Nephron (organoid): ENCODE measurements at regions not wholly inside any gene's neighbourhood (a gene's known extent, or its start where the extent isn't known, plus 50 kb on each side); places are given as distances from the start of the nearest gene placed in this dataset.

Source experiments
- H3K27ac Mint-ChIP-seq, 3 experiments: 2 replicates each; pipeline ENCODE4 v1.8.0; 2020; ENCODE audit warnings: mixed read lengths in 3 of 3, mild to moderate bottlenecking in 2 of 3, moderate library complexity in 1 of 3
- H3K27me3 Mint-ChIP-seq: 2 replicates; pipeline ENCODE4 v1.8.0; 2021; ENCODE audit warnings: low read depth, mild to moderate bottlenecking, moderate library complexity, mixed read lengths
- H3K36me3 Mint-ChIP-seq: 2 replicates; pipeline ENCODE4 v1.8.0; 2020; ENCODE audit warnings: low read depth, mixed read lengths
- H3K4me1 Mint-ChIP-seq: 2 replicates; pipeline ENCODE4 v1.8.0; 2020; ENCODE audit warnings: mixed read lengths
- H3K4me3 Mint-ChIP-seq, 3 experiments: 2 replicates each; pipeline ENCODE4 v1.8.0; 2020; ENCODE audit warnings: mild to moderate bottlenecking in 3 of 3, mixed read lengths in 3 of 3, moderate library complexity in 2 of 3
- H3K9me3 Mint-ChIP-seq: 2 replicates; pipeline ENCODE4 v1.8.0; 2020; ENCODE audit warnings: mixed read lengths
- TF ChIP-seq, protein P1 (sequence below), 3 experiments: fragments of 200-600 bp; sonication (generic); IDR thresholded peaks; one replicate each; pipeline ENCODE4 v1.5.0; 2021; ENCODE audit warnings: antibody characterized with exemption in 3 of 3; ENCODE audit not compliant: unreplicated experiment in 3 of 3

DNA sequence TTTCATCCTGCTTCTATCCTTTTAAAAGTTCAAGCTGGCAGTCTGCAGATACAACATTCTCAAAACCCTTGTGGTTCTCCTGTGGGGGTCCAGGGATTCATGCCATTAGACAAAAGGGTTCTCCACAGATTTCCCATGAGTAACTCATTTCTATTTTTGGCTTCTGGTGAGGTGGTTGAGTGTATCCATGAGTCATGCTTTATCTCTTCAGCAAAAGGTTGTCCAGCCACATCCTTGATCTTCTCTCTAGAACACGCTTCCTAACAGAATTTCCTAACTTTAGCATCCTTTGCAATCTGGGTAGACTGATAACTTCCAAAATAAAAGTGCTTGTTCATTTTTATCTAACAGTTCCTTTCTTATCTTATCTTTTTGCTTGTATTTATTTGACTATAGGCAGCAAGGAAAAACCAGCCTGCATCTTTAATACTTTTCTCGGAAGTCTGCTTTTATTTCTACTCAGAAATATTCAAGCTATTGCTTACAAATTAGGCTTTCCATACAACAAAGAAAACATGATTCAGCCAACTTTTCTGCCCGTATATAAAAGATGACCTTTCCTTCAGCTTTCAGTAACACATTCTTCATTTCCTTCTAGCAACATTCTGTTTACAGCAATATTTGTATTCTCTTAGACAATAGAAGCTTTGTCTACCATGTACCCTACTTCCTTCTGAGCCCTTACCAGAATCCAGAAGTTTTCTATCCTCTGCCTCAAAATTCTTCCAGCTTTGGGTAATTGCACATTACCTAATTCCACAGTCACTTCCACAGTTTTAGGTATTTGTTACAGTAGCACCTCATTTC is 79.3 kb upstream of the IL6 start:
- H3K9me3 Mint-ChIP-seq, result peaks cover 61% of the 10 kb centered on the region
- peaks cover 11% of the 10 kb centered on the region for H3K36me3 Mint-ChIP-seq
- no peak overlapping the region for H3K4me3 Mint-ChIP-seq
- no peaks in the 10 kb centered on the region for H3K27me3 Mint-ChIP-seq
- no peaks in the 10 kb centered on the region for H3K4me1 Mint-ChIP-seq
- H3K27ac Mint-ChIP-seq, result no peak overlapping the region
- TF ChIP-seq, protein P1, sequence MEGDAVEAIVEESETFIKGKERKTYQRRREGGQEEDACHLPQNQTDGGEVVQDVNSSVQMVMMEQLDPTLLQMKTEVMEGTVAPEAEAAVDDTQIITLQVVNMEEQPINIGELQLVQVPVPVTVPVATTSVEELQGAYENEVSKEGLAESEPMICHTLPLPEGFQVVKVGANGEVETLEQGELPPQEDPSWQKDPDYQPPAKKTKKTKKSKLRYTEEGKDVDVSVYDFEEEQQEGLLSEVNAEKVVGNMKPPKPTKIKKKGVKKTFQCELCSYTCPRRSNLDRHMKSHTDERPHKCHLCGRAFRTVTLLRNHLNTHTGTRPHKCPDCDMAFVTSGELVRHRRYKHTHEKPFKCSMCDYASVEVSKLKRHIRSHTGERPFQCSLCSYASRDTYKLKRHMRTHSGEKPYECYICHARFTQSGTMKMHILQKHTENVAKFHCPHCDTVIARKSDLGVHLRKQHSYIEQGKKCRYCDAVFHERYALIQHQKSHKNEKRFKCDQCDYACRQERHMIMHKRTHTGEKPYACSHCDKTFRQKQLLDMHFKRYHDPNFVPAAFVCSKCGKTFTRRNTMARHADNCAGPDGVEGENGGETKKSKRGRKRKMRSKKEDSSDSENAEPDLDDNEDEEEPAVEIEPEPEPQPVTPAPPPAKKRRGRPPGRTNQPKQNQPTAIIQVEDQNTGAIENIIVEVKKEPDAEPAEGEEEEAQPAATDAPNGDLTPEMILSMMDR (IDR thresholded peaks at IDR 0.05; ENCODE audit: unreplicated experiment in 3 of 3), result no peak

DNA sequence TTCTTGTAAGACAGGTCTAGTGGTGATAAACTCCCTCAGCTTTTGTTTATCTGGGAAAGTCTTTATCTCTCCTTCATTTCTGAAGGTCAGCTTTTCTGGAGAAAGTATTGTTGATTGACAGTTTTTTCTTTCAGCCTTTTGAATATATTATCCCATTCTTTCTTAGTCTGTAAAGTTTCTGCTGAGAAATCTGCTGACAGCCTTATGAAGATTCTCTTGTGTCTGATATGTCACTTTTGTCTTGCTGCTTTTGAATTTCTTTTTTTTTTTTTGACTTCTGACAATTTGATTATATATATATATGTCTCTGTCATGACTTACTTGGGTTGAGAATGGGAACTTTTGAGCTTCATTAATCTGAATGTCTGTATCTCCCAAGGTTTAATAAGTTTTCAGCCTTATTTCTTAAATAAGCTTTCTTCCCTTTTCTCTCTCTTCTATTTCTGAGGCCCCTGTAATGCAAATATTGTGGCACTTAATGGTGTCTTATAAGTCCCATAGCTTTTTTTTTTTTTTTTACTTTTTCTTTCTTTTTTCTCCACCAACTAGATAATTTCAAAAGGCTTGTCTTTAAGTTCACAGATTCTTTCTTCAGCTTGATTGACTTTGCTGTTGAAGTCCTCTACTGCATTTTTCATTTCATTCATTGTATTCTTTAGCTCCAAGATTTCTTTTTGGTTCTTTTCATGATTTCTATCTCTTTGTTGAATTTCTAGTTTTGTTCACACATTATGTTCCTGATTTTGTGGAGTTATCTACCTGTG is 81.4 kb upstream of the IL6 start:
- TF ChIP-seq, protein P1 (IDR thresholded peaks at IDR 0.05; ENCODE audit: unreplicated experiment in 3 of 3), result no peak
- no peaks in the 10 kb centered on the region for H3K4me1 Mint-ChIP-seq
- H3K36me3 Mint-ChIP-seq, result peaks cover 11% of the 10 kb centered on the region
- H3K27ac Mint-ChIP-seq, result no peak overlapping the region
- no peak overlapping the region for H3K4me3 Mint-ChIP-seq
- H3K27me3 Mint-ChIP-seq, result no peaks in the 10 kb centered on the region
- H3K9me3 Mint-ChIP-seq, result peaks cover 73% of the 10 kb centered on the region

DNA sequence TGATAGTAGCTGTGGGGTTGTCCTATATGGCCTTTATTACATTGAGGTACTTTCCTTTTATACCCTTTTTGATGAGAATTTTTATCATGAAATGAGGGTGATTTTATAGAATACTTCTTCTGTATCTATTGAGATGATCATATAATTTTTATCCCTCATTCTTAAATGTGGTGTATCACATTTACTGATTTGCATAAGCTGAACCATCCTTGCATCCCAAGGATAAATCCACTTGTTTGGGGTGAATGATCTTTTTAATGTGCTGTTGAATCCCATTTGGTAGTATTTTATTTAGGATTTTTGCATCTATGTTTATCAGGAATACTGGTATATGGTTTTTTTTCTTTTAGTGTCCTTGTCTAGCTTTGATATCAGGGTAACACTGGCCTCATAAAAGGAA is 84.5 kb upstream of the IL6 start:
- no peak overlapping the region for H3K4me3 Mint-ChIP-seq
- no peaks in the 10 kb centered on the region for H3K27me3 Mint-ChIP-seq
- no peak overlapping the region for H3K27ac Mint-ChIP-seq

DNA sequence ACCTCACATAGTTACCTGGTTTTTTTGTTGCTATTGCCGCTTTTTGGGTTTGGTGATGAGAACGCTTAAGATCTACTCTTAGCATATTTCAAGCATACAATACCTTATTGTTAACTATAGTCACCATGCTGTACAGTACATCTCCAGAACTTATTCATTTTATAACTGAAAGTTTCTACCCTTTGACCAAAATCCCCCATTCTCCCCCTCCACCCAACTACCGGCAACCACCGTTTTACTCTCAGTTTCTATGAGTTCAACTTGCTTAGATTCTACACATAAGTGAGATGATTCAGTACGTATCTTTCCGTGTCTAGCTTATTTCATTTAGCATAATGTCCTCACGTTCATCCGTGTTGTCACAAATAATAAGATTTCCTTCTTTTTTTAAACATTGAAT is 86.7 kb upstream of the IL6 start:
- H3K27me3 Mint-ChIP-seq, result no peaks in the 10 kb centered on the region
- H3K27ac Mint-ChIP-seq, result no peak overlapping the region
- peaks cover 7% of the 10 kb centered on the region for H3K36me3 Mint-ChIP-seq
- H3K4me3 Mint-ChIP-seq, result no peak overlapping the region
- no peaks in the 10 kb centered on the region for H3K4me1 Mint-ChIP-seq
- TF ChIP-seq, protein P1 (IDR thresholded peaks at IDR 0.05; ENCODE audit: unreplicated experiment in 3 of 3), result no peak
- peaks cover 37% of the 10 kb centered on the region for H3K9me3 Mint-ChIP-seq

More for the DNA sequence above, 84.5 kb upstream of the IL6 start:
- Mint-ChIP-seq H3K9me3 (peaks cover 59% of the 10 kb centered on the region), H3K36me3 (peaks cover 11% of the 10 kb centered on the region), H3K4me1 (no peaks in the 10 kb centered on the region)
- TF ChIP-seq, protein P1 (IDR thresholded peaks at IDR 0.05; ENCODE audit: unreplicated experiment in 3 of 3), result no peak

DNA sequence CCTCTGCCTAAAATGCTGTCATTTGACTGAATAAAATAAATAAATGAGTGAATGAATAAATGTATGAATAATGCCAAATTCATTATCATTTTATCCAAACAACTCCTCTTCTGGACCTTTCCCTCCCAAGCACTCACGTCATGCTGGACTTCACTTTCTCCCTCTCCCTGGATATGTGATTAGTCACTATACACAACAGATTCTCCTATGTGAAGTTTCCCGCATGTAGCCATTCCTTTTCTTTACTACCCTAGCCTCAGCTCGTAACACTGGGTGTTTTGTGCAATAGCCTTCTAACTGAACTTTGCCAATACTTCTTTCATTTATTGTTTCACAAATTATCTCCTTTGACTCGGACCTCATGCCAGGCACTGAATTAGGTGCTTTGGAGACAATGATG is 87.6 kb upstream of the IL6 start:
- Mint-ChIP-seq H3K27me3 (no peaks in the 10 kb centered on the region), H3K36me3 (peaks cover 7% of the 10 kb centered on the region), H3K4me3 (no peak overlapping the region), H3K9me3 (peaks cover 36% of the 10 kb centered on the region), H3K4me1 (no peaks in the 10 kb centered on the region), H3K27ac (no peak overlapping the region)
- TF ChIP-seq, protein P1 (IDR thresholded peaks at IDR 0.05; ENCODE audit: unreplicated experiment in 3 of 3), result no peak
